Liver (tissue), 8 donors: ENCODE measurements at regions not wholly inside any gene's neighbourhood (a gene's known extent, or its start where the extent isn't known, plus 50 kb on each side); places are given as distances from the start of the nearest gene placed in this dataset.

Experiments
- DNase-seq: peaks from one replicate; pipeline ENCODE4 v3.0.0-alpha.2; 2017; ENCODE audit warnings: low spot score
- H3K27ac ChIP-seq, 2 donors: one replicate each; pipeline ENCODE4 v1.7.0; 2013; ENCODE audit warnings: inconsistent platforms in 2 of 2, low read length in 2 of 2, control low read depth in 1 of 2, low read depth in 1 of 2, mild to moderate bottlenecking in 1 of 2
- H3K27me3 ChIP-seq, 4 donors: one replicate each; pipeline versions ENCODE4 v1.6.1 to v1.7.0; 2013; ENCODE audit warnings: low read length in 3 of 4, inconsistent platforms in 1 of 4, mild to moderate bottlenecking in 1 of 4, moderate library complexity in 1 of 4; ENCODE audit not compliant: control insufficient read depth in 4 of 4, insufficient read depth in 4 of 4
- H3K36me3 ChIP-seq, 4 donors: one replicate each; pipeline versions ENCODE4 v1.6.1 to v1.7.0; 2013; ENCODE audit warnings: low read length in 3 of 4, mild to moderate bottlenecking in 3 of 4, low read depth in 1 of 4, moderate library complexity in 1 of 4; ENCODE audit not compliant: control insufficient read depth in 4 of 4, insufficient read depth in 3 of 4
- H3K4me1 ChIP-seq, 4 donors: one replicate each; pipeline versions ENCODE4 v1.6.1 to v1.7.0; 2013; ENCODE audit warnings: low read length in 3 of 4, mild to moderate bottlenecking in 3 of 4, moderate library complexity in 1 of 4; ENCODE audit not compliant: control insufficient read depth in 4 of 4, insufficient read depth in 4 of 4
- H3K4me3 ChIP-seq, 3 donors: one replicate each; pipeline versions ENCODE4 v1.6.1 to v1.7.0; 2013; ENCODE audit warnings: low read length in 3 of 3, control low read depth in 1 of 3, low read depth in 1 of 3, mild to moderate bottlenecking in 1 of 3
- H3K9ac ChIP-seq, 2 donors: one replicate each; pipeline ENCODE4 v1.7.0; 2013; ENCODE audit warnings: low read length in 2 of 2, mild to moderate bottlenecking in 2 of 2, moderate library complexity in 2 of 2, control low read depth in 1 of 2, low read depth in 1 of 2
- H3K9me3 ChIP-seq, 4 donors: one replicate each; pipeline versions ENCODE4 v1.6.1 to v1.7.0; 2013; ENCODE audit warnings: low read length in 3 of 4; ENCODE audit not compliant: control insufficient read depth in 4 of 4
- EGR1 ChIP-seq, 2 donors: IDR thresholded peaks; 2 replicates each; pipeline ENCODE4 v1.6.1; 2016 to 2018; ENCODE audit warnings: antibody characterized with exemption in 2 of 2, low read depth in 2 of 2
- FOXA1 ChIP-seq: IDR thresholded peaks from 2 replicates; pipeline ENCODE4 v1.6.1; 2016; ENCODE audit warnings: antibody characterized with exemption
- HNF4A ChIP-seq, 2 donors: conservative IDR thresholded peaks; 2 replicates each; pipeline ENCODE4 v1.6.1; 2016; ENCODE audit warnings: antibody characterized with exemption in 2 of 2, mild to moderate bottlenecking in 2 of 2
- JUND ChIP-seq, 2 donors: IDR thresholded peaks; 2 replicates each; pipeline ENCODE4 v1.6.1; 2016; ENCODE audit warnings: antibody characterized with exemption in 2 of 2
- NR2F2 ChIP-seq: IDR thresholded peaks from 2 replicates; pipeline ENCODE4 v1.6.1; 2016; ENCODE audit warnings: antibody characterized with exemption
- RAD21 ChIP-seq, 2 donors: IDR thresholded peaks; 2 replicates each; pipeline ENCODE4 v1.6.1; 2016; ENCODE audit warnings: antibody characterized with exemption in 2 of 2, mild to moderate bottlenecking in 2 of 2
- RXRA ChIP-seq, 2 donors: IDR thresholded peaks; 2 replicates each; pipeline ENCODE4 v1.6.1; 2017 to 2018; ENCODE audit warnings: antibody characterized with exemption in 2 of 2, mild to moderate bottlenecking in 1 of 2
- TAF1 ChIP-seq: conservative IDR thresholded peaks from 2 replicates; pipeline ENCODE4 v1.6.1; 2016; ENCODE audit warnings: antibody characterized with exemption, mild to moderate bottlenecking
- YY1 ChIP-seq: IDR thresholded peaks from 2 replicates; pipeline ENCODE4 v1.6.1; 2016; ENCODE audit warnings: antibody characterized with exemption, mild to moderate bottlenecking
- WGBS: extraction: QIAGEN DNeasy Blood & Tissue Kit; methylation state at CpG from one replicate; pipeline ENCODE4 v1.1.7; 2013; 5-methylcytosine and 5-hydroxymethylcytosine counted together
- TF ChIP-seq, protein P1 (sequence below): IDR thresholded peaks from 2 replicates; pipeline ENCODE4 v1.6.1; 2016; ENCODE audit warnings: antibody characterized with exemption
- TF ChIP-seq, protein P2 (sequence below): fragments of 150-350 bp; IDR thresholded peaks from 2 replicates; pipeline ENCODE4 v1.5.1; 2017; ENCODE audit warnings: improper control_type of control experiment, low read depth, low read length; ENCODE audit not compliant: missing input control
- TF ChIP-seq, protein P3 (sequence below): IDR thresholded peaks from 2 replicates; pipeline ENCODE4 v1.6.1; 2016; ENCODE audit warnings: antibody characterized with exemption
- TF ChIP-seq, protein P4 (sequence below): IDR thresholded peaks from 2 replicates; pipeline ENCODE4 v1.6.1; 2016; ENCODE audit warnings: antibody characterized with exemption
- TF ChIP-seq, protein P5 (sequence below): IDR thresholded peaks from 2 replicates; pipeline ENCODE4 v1.6.1; 2016; ENCODE audit warnings: antibody characterized with exemption, mild to moderate bottlenecking
- donor health status: healthy.
- donor health status: healthy.
- donor health status: healthy.
- donor health status: healthy.
- donor health status: healthy.

DNA sequence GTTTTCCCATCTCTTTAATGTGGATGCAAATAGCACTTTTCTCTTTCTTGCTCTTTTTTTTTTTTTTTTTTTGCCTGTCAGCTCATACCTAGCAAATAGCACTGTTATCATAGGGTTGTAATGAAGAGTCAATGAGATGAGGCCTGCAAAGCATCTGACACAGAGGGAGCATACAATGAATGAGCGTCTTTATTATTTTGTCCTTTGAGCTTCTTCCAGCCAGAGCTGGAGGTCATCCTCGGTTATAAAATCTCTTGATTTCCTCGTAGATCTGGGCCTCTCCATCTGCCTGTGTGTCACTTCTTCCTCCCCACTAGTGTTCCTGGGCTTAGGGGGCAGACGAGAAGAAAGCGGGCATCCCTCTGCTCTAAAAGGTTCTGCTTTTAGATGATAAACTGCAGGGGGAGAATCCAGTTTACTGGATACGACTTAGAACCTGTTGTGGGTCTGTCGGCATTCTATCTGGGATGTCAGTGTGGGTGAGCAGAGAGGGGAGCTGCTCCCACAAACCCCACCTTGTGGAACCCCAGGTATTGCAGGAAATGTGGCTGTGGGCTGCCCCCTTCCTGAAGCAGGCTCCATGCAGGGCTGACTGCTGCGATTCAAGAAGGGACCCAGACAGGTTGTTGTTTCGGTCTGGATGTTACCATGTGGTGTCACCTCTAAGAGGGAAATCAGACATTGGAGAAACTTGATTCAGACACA is 135.8 kb upstream of the GPR26 start:
- Histone ChIP-seq H3K4me3 (no peak overlapping the region), H3K9me3 (no peaks in the 10 kb centered on the region), H3K36me3 (no peaks in the 10 kb centered on the region), H3K27ac (no peak overlapping the region), H3K4me1 (no peaks in the 10 kb centered on the region), H3K9ac (no peak overlapping the region), H3K27me3 (peaks cover 0 to 2% (median 0%) of the 10 kb centered on the region in 4 donors)
- WGBS = 74% methylated on average over 9 of the region's 9 CpGs
- TF ChIP-seq, protein P1, sequence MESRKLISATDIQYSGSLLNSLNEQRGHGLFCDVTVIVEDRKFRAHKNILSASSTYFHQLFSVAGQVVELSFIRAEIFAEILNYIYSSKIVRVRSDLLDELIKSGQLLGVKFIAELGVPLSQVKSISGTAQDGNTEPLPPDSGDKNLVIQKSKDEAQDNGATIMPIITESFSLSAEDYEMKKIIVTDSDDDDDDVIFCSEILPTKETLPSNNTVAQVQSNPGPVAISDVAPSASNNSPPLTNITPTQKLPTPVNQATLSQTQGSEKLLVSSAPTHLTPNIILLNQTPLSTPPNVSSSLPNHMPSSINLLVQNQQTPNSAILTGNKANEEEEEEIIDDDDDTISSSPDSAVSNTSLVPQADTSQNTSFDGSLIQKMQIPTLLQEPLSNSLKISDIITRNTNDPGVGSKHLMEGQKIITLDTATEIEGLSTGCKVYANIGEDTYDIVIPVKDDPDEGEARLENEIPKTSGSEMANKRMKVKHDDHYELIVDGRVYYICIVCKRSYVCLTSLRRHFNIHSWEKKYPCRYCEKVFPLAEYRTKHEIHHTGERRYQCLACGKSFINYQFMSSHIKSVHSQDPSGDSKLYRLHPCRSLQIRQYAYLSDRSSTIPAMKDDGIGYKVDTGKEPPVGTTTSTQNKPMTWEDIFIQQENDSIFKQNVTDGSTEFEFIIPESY = no peak
- TF ChIP-seq TAF1 (no peak), FOXA1 (no peak), HNF4A (conservative IDR thresholded peaks at IDR 0.05) (no peak), JUND (IDR thresholded peaks at IDR 0.05) (no peak), NR2F2 (no peak), RAD21 (IDR thresholded peaks at IDR 0.05) (no peak), EGR1 (IDR thresholded peaks at IDR 0.05; ENCODE audit: low read depth in 2 of 2) (no peak), RXRA (IDR thresholded peaks at IDR 0.05) (no peak), YY1 (no peak)
- TF ChIP-seq, protein P2, sequence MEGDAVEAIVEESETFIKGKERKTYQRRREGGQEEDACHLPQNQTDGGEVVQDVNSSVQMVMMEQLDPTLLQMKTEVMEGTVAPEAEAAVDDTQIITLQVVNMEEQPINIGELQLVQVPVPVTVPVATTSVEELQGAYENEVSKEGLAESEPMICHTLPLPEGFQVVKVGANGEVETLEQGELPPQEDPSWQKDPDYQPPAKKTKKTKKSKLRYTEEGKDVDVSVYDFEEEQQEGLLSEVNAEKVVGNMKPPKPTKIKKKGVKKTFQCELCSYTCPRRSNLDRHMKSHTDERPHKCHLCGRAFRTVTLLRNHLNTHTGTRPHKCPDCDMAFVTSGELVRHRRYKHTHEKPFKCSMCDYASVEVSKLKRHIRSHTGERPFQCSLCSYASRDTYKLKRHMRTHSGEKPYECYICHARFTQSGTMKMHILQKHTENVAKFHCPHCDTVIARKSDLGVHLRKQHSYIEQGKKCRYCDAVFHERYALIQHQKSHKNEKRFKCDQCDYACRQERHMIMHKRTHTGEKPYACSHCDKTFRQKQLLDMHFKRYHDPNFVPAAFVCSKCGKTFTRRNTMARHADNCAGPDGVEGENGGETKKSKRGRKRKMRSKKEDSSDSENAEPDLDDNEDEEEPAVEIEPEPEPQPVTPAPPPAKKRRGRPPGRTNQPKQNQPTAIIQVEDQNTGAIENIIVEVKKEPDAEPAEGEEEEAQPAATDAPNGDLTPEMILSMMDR = no peak
- TF ChIP-seq, protein P3, sequence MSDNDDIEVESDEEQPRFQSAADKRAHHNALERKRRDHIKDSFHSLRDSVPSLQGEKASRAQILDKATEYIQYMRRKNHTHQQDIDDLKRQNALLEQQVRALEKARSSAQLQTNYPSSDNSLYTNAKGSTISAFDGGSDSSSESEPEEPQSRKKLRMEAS = no peak
- TF ChIP-seq, protein P4, sequence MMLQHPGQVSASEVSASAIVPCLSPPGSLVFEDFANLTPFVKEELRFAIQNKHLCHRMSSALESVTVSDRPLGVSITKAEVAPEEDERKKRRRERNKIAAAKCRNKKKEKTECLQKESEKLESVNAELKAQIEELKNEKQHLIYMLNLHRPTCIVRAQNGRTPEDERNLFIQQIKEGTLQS = no peak
- TF ChIP-seq, protein P5, sequence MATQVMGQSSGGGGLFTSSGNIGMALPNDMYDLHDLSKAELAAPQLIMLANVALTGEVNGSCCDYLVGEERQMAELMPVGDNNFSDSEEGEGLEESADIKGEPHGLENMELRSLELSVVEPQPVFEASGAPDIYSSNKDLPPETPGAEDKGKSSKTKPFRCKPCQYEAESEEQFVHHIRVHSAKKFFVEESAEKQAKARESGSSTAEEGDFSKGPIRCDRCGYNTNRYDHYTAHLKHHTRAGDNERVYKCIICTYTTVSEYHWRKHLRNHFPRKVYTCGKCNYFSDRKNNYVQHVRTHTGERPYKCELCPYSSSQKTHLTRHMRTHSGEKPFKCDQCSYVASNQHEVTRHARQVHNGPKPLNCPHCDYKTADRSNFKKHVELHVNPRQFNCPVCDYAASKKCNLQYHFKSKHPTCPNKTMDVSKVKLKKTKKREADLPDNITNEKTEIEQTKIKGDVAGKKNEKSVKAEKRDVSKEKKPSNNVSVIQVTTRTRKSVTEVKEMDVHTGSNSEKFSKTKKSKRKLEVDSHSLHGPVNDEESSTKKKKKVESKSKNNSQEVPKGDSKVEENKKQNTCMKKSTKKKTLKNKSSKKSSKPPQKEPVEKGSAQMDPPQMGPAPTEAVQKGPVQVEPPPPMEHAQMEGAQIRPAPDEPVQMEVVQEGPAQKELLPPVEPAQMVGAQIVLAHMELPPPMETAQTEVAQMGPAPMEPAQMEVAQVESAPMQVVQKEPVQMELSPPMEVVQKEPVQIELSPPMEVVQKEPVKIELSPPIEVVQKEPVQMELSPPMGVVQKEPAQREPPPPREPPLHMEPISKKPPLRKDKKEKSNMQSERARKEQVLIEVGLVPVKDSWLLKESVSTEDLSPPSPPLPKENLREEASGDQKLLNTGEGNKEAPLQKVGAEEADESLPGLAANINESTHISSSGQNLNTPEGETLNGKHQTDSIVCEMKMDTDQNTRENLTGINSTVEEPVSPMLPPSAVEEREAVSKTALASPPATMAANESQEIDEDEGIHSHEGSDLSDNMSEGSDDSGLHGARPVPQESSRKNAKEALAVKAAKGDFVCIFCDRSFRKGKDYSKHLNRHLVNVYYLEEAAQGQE = no peak
- peak; percentile 3 for DNase-seq

DNA sequence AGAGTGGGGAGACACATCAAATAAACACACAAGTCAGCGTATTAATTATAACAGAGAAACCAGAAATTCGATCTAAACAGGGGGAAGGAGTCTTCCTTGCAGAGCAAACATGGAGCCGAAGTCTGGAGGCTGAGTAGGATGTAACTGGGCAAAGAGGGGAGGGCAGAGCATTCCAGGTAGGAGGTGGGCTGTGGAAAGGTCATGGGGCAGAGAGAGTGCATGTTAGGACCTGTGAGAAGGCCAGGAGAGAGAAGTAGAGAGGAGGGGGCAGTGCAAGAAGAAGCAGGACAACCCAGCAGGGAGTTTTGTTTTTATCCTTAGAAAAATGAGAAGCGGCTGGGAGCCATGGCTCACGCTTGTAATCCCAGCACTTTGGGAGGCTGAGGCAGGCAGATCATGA is 130.8 kb upstream of the GPR26 start:
- no peak for TF ChIP-seq YY1
- H3K4me3 ChIP-seq = no peak overlapping the region
- no peak overlapping the region for H3K9ac ChIP-seq
- WGBS = 83% methylated on average over 5 of the region's 5 CpGs
- H3K27ac ChIP-seq = no peak overlapping the region
- H3K36me3 ChIP-seq = no peaks in the 10 kb centered on the region
- H3K27me3 ChIP-seq = peaks cover 0 to 2% (median 0%) of the 10 kb centered on the region in 4 donors
- H3K9me3 ChIP-seq = no peaks in the 10 kb centered on the region
- DNase-seq = no peak
- no peaks in the 10 kb centered on the region for H3K4me1 ChIP-seq
